Testis (tissue), 2 donors: ENCODE measurements at regions not wholly inside any gene's neighbourhood (a gene's known extent, or its start where the extent isn't known, plus 50 kb on each side); places are given as distances from the start of the nearest gene placed in this dataset.

Source experiments
- DNase-seq: peaks from one replicate; pipeline ENCODE4 v3.0.0-alpha.2; 2019
- H3K27ac ChIP-seq, 2 donors: fragments of 200-600 bp; sonication (generic); one replicate each; pipeline ENCODE4 v1.5.1; 2019
- H3K27me3 ChIP-seq: fragments of 200-600 bp; sonication (generic); one replicate; pipeline ENCODE4 v1.5.1; 2019
- H3K36me3 ChIP-seq: fragments of 200-600 bp; sonication (generic); one replicate; pipeline ENCODE4 v1.5.1; 2017; ENCODE audit warnings: low read depth; ENCODE audit errors: missing control alignments
- H3K4me1 ChIP-seq: fragments of 200-600 bp; sonication (generic); one replicate; pipeline ENCODE4 v1.5.1; 2019
- H3K4me3 ChIP-seq, 2 donors: fragments of 200-600 bp; sonication (generic); one replicate each; pipeline ENCODE4 v1.5.1; 2017 to 2019
- H3K9me3 ChIP-seq: fragments of 200-600 bp; sonication (generic); one replicate; pipeline ENCODE4 v1.5.1; 2017
- CTCF ChIP-seq, 3 experiments: fragments of 450-650 bp in 2 of 3; fragments of 200-600 bp in 1 of 3; sonication (generic) in 1 of 3; IDR thresholded peaks; one replicate each; pipeline ENCODE4 v1.5.1; 2016 to 2019; ENCODE audit warnings: antibody characterized with exemption in 3 of 3, mild to moderate bottlenecking in 2 of 3, moderate library complexity in 1 of 3
- POLR2A ChIP-seq: fragments of 450-650 bp; IDR thresholded peaks from one replicate; pipeline ENCODE4 v1.6.1; 2017; ENCODE audit warnings: antibody characterized with exemption, mild to moderate bottlenecking, moderate library complexity
- WGBS, 2 donors: methylation state at CpG; one replicate each; pipeline ENCODE4 v1.1.5; 2018; 5-methylcytosine and 5-hydroxymethylcytosine counted together
- intact Hi-C: fragments of 100-400 bp; cut with DNase I; formaldehyde crosslinking; loops from one replicate; pipeline ENCODE4 v1.15.1; 2023; ENCODE audit warnings: low total_unique reads

DNA sequence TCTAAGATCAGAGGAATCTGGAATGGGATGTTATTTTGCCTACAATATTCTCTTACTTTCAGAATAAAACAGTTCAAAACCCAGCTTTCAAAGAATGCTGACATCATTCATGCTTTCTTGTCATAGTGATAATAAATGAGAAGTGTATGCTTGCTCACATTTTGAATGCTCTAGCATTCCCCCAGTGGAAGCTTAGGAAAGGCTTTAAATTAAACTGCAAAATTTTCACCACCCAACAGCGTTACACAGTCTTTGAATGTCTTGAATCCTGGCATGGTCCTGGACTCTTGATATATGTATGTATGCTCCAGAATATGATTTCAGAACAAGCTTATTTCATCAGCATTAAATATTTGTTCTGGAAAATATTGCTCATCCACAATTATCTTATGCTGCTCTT lies 964.3 kb upstream of the NUDT12 start:
- no peak overlapping the region for H3K27ac ChIP-seq
- intact Hi-C loops: no loop called here
- H3K27me3 ChIP-seq: no peaks in the 10 kb centered on the region
- no peak overlapping the region for H3K4me3 ChIP-seq
- no peaks in the 10 kb centered on the region for H3K9me3 ChIP-seq
- TF ChIP-seq CTCF (IDR thresholded peaks at IDR 0.05): no peak
- no peak for TF ChIP-seq POLR2A
- H3K4me1 ChIP-seq: no peaks in the 10 kb centered on the region
- 89 to 100% methylated on average over 1 of the region's 1 CpG for WGBS, 2 donors
- no peak for DNase-seq
- no peaks in the 10 kb centered on the region for H3K36me3 ChIP-seq

GRCh38 chr5:104513640-104514072 lies 951.1 kb upstream of the NUDT12 start:
- Histone ChIP-seq H3K9me3 (no peaks in the 10 kb centered on the region), H3K27ac (no peak overlapping the region), H3K36me3 (no peaks in the 10 kb centered on the region), H3K4me1 (no peaks in the 10 kb centered on the region), H3K4me3 (no peak overlapping the region), H3K27me3 (no peaks in the 10 kb centered on the region)
- no peak for DNase-seq
- TF ChIP-seq POLR2A: no peak
- no peak for TF ChIP-seq CTCF (IDR thresholded peaks at IDR 0.05)
- intact Hi-C loops: no loop called here

- Histone ChIP-seq H3K9me3 (no peaks in the 10 kb centered on the region), H3K36me3 (no peaks in the 10 kb centered on the region), H3K4me3 (no peak overlapping the region), H3K4me1 (no peaks in the 10 kb centered on the region), H3K27ac (no peak overlapping the region), H3K27me3 (no peaks in the 10 kb centered on the region)
- DNase-seq: no peak
- 59 to 60% methylated on average over 3 of the region's 3 CpGs for whole genome bisulfite sequencing, 2 donors
- intact Hi-C loops: no loop called here
- TF ChIP-seq POLR2A: no peak
- TF ChIP-seq CTCF (IDR thresholded peaks at IDR 0.05): no peak
Observed at GRCh38 chr5:104513121-104513602, 950.6 kb upstream of the NUDT12 start.

DNA sequence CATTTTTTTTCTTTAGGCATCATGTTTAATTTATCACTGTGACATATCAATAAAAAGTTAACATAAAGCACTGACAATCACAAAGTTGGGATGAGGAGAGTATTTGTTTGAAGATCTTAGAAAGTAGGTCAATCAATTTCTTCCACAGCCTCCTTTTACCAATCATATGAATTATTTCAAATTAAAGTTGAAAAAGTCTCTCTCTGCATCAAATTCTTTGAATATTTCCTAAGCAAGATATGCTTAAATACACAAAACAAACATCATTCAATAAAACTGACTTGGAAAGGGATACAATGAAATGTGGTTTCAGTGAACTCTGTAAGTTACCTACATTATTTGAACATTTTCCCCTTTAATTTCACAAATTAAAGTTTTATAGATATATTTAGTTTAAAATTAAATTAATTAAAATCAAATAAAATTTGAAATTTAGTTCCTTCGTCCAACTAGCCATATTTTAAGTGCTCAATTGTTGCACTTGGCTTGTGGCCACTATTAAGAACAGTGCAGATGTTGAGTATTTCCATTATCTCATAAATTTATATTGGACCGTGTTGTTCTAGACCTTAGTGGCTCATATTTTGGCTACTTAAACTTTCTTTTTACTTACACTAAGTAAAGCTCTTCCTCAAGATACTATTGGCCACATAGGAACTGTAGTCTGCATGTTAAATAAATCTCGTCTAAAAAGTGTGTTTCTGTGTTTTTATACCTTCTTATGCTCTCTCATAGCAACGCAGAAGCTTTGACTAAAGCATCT lies 949.7 kb upstream of the NUDT12 start:
- Histone ChIP-seq H3K4me3 (no peak overlapping the region), H3K27ac (no peak overlapping the region), H3K27me3 (no peaks in the 10 kb centered on the region), H3K9me3 (no peaks in the 10 kb centered on the region), H3K36me3 (no peaks in the 10 kb centered on the region), H3K4me1 (no peaks in the 10 kb centered on the region)
- intact Hi-C loops: no loop called here
- no peak for DNase-seq
- 48 to 49% methylated on average over 4 of the region's 4 CpGs for WGBS, 2 donors
- TF ChIP-seq CTCF (IDR thresholded peaks at IDR 0.05) (no peak), POLR2A (no peak)

- no peak overlapping the region for H3K4me3 ChIP-seq
- no peak for DNase-seq
- no peaks in the 10 kb centered on the region for H3K4me1 ChIP-seq
- no peaks in the 10 kb centered on the region for H3K9me3 ChIP-seq
- no peaks in the 10 kb centered on the region for H3K36me3 ChIP-seq
- no peak overlapping the region for H3K27ac ChIP-seq
- H3K27me3 ChIP-seq: no peaks in the 10 kb centered on the region
- intact Hi-C loops: no loop called here
- no peak for TF ChIP-seq CTCF (IDR thresholded peaks at IDR 0.05)
- no peak for TF ChIP-seq POLR2A
- 17 to 35% methylated on average over 1 of the region's 1 CpG for WGBS, 2 donors
Observed at GRCh38 chr5:104498281-104498680, 935.7 kb upstream of the NUDT12 start.
